Kidney (tissue), 13 donors: ENCODE measurements at regions not wholly inside any gene's neighbourhood (a gene's known extent, or its start where the extent isn't known, plus 50 kb on each side); places are given as distances from the start of the nearest gene placed in this dataset.
A peak's percentile ranks its signal among the peaks of the same experiment; 100 is the strongest.

Experiments
- DNase-seq, 5 donors: peaks; one replicate each; pipeline ENCODE4 v3.0.0-alpha.2; 2013 to 2020
- FAIRE-seq: peaks from 2 replicates; lab custom pipeline; 2012; peaks lifted over from hg19 to GRCh38; lab: Jason Lieb, UNC
- H3K27ac ChIP-seq, 2 donors: one replicate each; pipeline ENCODE4 v1.7.0; 2013; ENCODE audit warnings: low read depth in 2 of 2, low read length in 2 of 2, inconsistent platforms in 1 of 2
- H3K27me3 ChIP-seq: one replicate; pipeline ENCODE4 v1.7.1; 2013; ENCODE audit warnings: low read length, inconsistent platforms; ENCODE audit not compliant: control insufficient read depth, insufficient read depth
- H3K36me3 ChIP-seq, 3 donors: one replicate each; pipeline versions ENCODE4 v1.7.0 to v1.7.1; 2013; ENCODE audit warnings: low read length in 3 of 3, control low read depth in 1 of 3, inconsistent platforms in 1 of 3; ENCODE audit not compliant: insufficient read depth in 3 of 3, control insufficient read depth in 2 of 3
- H3K4me1 ChIP-seq, 3 donors: one replicate each; pipeline versions ENCODE4 v1.7.0 to v1.7.1; 2013; ENCODE audit warnings: low read length in 3 of 3, inconsistent platforms in 1 of 3, low read depth in 1 of 3; ENCODE audit not compliant: control insufficient read depth in 2 of 3, insufficient read depth in 2 of 3
- H3K4me3 ChIP-seq, 3 donors: one replicate each; pipeline versions ENCODE4 v1.7.0 to v1.8.1; 2013; ENCODE audit warnings: low read length in 3 of 3, control low read depth in 1 of 3, inconsistent platforms in 1 of 3
- H3K9ac ChIP-seq, 3 donors: one replicate each; pipeline versions ENCODE4 v1.7.0 to v1.7.1; 2013; ENCODE audit warnings: low read length in 3 of 3, control low read depth in 1 of 3, inconsistent platforms in 1 of 3
- H3K9me3 ChIP-seq, 3 donors: one replicate each; pipeline versions ENCODE4 v1.7.0 to v1.7.1; 2013; ENCODE audit warnings: low read length in 3 of 3, control low read depth in 1 of 3, inconsistent platforms in 1 of 3; ENCODE audit not compliant: control insufficient read depth in 2 of 3, insufficient read depth in 1 of 3
- intact Hi-C: fragments of 100-400 bp; cut with DNase I; formaldehyde crosslinking; loops from one replicate; pipeline ENCODE4 v1.11.1; 2022
- TF ChIP-seq, protein P1 (sequence below): IDR thresholded peaks from 3 replicates; pipeline ENCODE4 v1.5.1; 2012; ENCODE audit warnings: mild to moderate bottlenecking, moderate library complexity, borderline replicate concordance; ENCODE audit not compliant: insufficient read depth; ENCODE audit errors: extremely low read depth
- donor health status: control.
- donor health status: control.
- donor health status: control.
- donor health status: control.
- donor health status: control.
- donor health status: DM: yes; HTN: yes; CAD: no.
- donor health status: Normal renal cell carcinoma (clear cell type).

DNA sequence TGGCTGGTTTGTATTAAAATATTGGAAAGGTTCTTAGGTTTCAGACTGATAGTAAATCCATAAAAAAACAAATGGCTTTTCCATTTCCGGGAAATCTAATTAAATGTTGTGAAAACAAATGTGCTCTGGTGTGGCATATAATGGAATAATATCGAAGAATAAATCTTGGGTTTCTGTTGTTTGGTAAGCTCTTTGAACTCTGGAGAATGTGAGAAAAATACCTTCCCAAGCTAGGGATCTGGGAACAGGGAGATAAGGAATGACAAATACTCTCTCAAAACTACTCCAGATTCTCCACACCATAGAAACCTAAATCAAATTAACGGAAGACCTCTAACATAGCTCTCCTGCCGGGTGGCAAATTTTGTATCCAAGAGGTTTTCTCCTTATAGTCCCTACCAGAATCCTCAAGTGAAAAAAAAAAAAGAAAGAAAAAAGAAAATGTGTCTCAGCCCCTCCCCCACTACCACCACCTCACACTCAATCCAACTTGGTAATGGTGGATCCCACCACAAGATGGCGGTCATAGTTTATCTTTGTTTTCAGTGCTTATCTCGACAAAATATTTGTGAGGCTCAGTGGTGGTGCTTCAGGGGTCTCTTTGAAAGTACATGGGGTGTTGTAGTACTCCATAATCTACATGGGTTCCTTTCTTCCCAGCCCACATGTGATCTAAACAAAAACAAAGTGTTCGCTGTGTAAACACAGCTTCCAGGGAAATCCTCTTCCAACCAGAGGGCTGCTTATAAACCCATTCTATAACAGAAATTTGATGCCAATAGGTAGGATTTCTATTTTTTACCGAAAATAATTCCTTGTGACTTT lies 54.5 kb upstream of the FST start:
- no peaks in the 10 kb centered on the region for H3K9me3 ChIP-seq
- DNase-seq (peak in 4 of 5 donors; percentile 21 to 60 (median 46)), FAIRE-seq (no peak)
- H3K36me3 ChIP-seq, result no peaks in the 10 kb centered on the region
- H3K27ac ChIP-seq, result no peak overlapping the region
- no peak overlapping the region for H3K4me3 ChIP-seq
- intact Hi-C loops, result no loop called here
- TF ChIP-seq, protein P1, sequence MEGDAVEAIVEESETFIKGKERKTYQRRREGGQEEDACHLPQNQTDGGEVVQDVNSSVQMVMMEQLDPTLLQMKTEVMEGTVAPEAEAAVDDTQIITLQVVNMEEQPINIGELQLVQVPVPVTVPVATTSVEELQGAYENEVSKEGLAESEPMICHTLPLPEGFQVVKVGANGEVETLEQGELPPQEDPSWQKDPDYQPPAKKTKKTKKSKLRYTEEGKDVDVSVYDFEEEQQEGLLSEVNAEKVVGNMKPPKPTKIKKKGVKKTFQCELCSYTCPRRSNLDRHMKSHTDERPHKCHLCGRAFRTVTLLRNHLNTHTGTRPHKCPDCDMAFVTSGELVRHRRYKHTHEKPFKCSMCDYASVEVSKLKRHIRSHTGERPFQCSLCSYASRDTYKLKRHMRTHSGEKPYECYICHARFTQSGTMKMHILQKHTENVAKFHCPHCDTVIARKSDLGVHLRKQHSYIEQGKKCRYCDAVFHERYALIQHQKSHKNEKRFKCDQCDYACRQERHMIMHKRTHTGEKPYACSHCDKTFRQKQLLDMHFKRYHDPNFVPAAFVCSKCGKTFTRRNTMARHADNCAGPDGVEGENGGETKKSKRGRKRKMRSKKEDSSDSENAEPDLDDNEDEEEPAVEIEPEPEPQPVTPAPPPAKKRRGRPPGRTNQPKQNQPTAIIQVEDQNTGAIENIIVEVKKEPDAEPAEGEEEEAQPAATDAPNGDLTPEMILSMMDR, result peak; percentile 34
- H3K4me1 ChIP-seq, result no peaks in the 10 kb centered on the region
- no peaks in the 10 kb centered on the region for H3K27me3 ChIP-seq
- H3K9ac ChIP-seq, result no peak overlapping the region

DNA sequence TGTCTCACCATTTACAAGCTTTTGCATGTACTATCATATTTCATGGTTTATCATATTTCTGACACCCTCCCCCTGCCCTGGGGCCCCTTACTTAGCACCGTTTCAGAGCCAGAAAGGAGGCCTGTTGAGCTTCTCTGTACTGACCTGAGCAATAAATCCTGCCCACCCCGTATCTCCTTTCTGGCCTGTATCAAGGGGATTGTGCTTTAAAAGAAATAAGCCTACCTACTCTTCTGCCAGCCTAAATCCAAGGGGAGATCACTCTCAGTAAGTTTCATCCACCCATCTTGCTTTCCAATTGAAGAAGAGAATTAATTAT lies 54.0 kb upstream of the FST start:
- H3K27ac ChIP-seq, result no peak overlapping the region
- no peaks in the 10 kb centered on the region for H3K36me3 ChIP-seq
- peak in 2 of 5 donors; percentile 8 to 33 for DNase-seq
- H3K27me3 ChIP-seq, result no peaks in the 10 kb centered on the region
- H3K4me1 ChIP-seq, result no peaks in the 10 kb centered on the region
- no peak overlapping the region for H3K4me3 ChIP-seq
- intact Hi-C loops, result no loop called here
- H3K9me3 ChIP-seq, result no peaks in the 10 kb centered on the region
- no peak for FAIRE-seq
- H3K9ac ChIP-seq, result no peak overlapping the region
- TF ChIP-seq, protein P1, result no peak

DNA sequence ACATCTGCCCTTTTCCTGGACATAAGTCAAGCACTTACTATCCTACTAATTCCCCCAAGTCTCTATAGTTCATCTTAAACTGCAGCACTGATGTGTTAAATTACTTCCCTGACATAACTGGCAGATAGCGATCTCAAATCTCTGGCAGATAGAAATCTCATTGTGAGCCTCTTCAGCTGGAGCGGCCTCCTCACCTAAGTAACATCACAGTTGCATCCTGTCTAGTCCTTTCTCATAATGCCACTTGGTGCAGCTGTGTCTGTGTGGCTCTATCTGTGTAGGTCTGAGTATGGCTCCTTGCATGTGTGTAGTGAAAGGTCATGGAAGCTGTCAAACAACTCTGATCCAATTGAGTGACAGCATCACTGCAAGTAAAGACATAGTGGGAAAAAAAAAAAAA lies 53.6 kb upstream of the FST start:
- Histone ChIP-seq H3K36me3 (no peaks in the 10 kb centered on the region), H3K9me3 (no peaks in the 10 kb centered on the region), H3K4me1 (no peaks in the 10 kb centered on the region), H3K4me3 (no peak overlapping the region), H3K27me3 (no peaks in the 10 kb centered on the region), H3K9ac (no peak overlapping the region), H3K27ac (no peak overlapping the region)
- TF ChIP-seq, protein P1, result no peak
- FAIRE-seq (no peak), DNase-seq (no peak)
- intact Hi-C loops, result no loop called here
